ENCODE measurements at regions not wholly inside any gene's neighbourhood (a gene's known extent, or its start where the extent isn't known, plus 50 kb on each side); places are given as distances from the start of the nearest gene placed in this dataset.

DNA sequence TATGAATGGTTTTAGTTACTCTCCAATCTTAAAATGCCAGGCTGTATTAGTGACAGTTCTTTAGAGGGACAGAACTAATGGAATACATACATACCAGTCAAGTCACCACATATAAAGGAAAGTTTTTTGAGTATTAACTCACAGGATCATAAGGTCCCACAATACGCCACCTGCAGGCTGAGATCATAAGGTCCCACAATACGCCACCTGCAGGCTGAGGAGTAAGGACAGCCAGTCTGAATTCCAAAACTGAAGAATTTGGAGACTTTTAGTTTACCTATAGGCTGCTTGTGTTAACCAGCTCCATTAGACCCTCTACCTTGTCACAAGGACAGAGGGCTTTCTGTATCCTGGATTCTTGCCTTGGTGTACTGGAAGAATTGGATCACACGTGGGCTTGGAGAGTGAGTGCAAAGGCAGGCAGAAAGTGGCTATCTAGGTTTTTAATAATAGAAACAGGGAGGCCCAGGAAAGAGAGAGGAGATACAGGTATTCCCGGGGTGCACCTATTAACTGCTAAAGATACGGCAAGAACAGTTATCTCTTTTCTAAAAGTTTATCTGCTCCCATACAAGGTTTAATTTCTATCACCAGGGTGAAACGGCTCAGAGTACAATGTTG, 234.9 kb upstream of the CYRIA start:
- Histone ChIP-seq H3K4me3 (no peak overlapping the region), H3K9me3 (no peaks in the 10 kb centered on the region), H3K4me1 (no peaks in the 10 kb centered on the region), H3K36me3 (no peaks in the 10 kb centered on the region), H3K27me3 (no peaks in the 10 kb centered on the region), H3K27ac (no peak overlapping the region)
- TF ChIP-seq, protein P1, sequence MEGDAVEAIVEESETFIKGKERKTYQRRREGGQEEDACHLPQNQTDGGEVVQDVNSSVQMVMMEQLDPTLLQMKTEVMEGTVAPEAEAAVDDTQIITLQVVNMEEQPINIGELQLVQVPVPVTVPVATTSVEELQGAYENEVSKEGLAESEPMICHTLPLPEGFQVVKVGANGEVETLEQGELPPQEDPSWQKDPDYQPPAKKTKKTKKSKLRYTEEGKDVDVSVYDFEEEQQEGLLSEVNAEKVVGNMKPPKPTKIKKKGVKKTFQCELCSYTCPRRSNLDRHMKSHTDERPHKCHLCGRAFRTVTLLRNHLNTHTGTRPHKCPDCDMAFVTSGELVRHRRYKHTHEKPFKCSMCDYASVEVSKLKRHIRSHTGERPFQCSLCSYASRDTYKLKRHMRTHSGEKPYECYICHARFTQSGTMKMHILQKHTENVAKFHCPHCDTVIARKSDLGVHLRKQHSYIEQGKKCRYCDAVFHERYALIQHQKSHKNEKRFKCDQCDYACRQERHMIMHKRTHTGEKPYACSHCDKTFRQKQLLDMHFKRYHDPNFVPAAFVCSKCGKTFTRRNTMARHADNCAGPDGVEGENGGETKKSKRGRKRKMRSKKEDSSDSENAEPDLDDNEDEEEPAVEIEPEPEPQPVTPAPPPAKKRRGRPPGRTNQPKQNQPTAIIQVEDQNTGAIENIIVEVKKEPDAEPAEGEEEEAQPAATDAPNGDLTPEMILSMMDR (IDR thresholded peaks at IDR 0.05), result peak in 1 of 2 donors; percentile 42
- no peak for TF ChIP-seq EP300 (IDR thresholded peaks at IDR 0.05)
- 61% methylated on average over 6 of the region's 6 CpGs for WGBS
- no peak for DNase-seq (ENCODE audit: low spot score in 2 of 2)

DNA sequence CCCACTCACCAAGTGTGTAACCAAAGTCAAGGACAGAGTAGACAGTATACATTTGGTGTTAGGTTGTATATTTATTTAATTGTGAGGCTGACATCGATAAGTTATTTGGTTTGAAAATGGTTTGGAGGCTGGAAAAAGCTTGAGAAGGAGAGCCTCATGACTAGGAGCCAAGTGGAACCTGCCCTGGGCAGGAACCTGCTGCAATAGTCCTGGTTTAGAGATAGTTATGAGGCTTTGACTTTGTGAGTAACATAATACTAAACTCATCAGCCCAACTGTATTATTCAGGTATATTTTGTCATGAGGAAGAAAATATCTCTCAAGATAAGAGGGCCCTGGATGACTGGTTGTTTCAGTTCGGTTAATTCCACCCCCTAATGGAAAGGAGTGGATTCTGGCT, 234.3 kb upstream of the CYRIA start:
- Histone ChIP-seq H3K36me3 (no peaks in the 10 kb centered on the region), H3K27ac (no peak overlapping the region), H3K9me3 (no peaks in the 10 kb centered on the region), H3K27me3 (no peaks in the 10 kb centered on the region), H3K4me1 (no peaks in the 10 kb centered on the region), H3K4me3 (no peak overlapping the region)
- 91% methylated on average over 2 of the region's 2 CpGs for WGBS
- TF ChIP-seq EP300 (IDR thresholded peaks at IDR 0.05), result no peak
- TF ChIP-seq, protein P1 (IDR thresholded peaks at IDR 0.05), result no peak
- no peak for TF ChIP-seq POLR2A (IDR thresholded peaks at IDR 0.05)
- no peak for DNase-seq (ENCODE audit: low spot score in 2 of 2)

DNA sequence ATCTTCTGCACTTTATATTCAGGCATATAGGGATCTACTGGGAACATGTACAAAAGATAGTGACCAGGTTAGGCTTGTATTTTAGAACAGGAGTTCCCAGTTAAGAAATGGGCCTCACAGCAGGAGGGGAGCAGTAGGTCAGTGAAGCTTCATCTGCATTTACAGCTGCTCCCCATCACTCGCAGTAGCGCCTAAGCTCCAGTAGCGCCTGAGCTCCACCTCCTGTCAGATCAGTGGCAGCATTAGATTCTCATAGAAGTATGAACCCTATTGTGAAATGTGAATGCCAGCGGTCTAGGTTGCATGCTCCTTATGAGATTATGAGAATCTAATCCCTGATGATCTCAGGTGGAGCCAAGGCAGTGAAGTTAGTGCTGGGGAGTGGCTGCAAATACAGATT, 224.4 kb upstream of the CYRIA start:
- Histone ChIP-seq H3K36me3 (no peaks in the 10 kb centered on the region), H3K9me3 (no peaks in the 10 kb centered on the region), H3K4me3 (no peak overlapping the region), H3K27ac (no peak overlapping the region), H3K4me1 (no peaks in the 10 kb centered on the region), H3K27me3 (no peaks in the 10 kb centered on the region)
- DNase-seq (ENCODE audit: low spot score in 2 of 2), result no peak
- 53% methylated on average over 4 of the region's 4 CpGs for WGBS
- no peak for TF ChIP-seq EP300 (IDR thresholded peaks at IDR 0.05)
- no peak for TF ChIP-seq POLR2AphosphoS5 (IDR thresholded peaks at IDR 0.05)
- TF ChIP-seq POLR2A (IDR thresholded peaks at IDR 0.05), result no peak
- TF ChIP-seq, protein P1 (IDR thresholded peaks at IDR 0.05), result no peak

DNA sequence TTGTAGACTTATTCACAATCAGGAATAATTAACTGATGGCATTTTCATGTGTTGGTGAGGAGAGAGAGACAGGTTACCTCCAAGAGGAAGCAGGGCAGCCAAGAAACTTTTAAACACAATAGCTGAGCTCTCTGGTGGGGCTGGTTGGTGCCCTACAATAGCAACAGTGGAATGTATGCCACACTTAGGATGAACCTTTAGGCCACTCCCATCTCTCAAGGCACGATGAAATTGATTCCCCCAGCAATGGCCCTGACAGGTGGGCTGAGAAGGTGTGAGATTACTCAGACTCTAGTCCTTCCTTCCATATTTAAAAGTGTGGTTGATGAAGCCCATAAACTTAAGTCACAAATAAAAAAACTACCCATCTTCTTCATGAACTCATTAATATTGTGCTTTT, 219.4 kb upstream of the CYRIA start:
- Histone ChIP-seq H3K27me3 (no peaks in the 10 kb centered on the region), H3K36me3 (no peaks in the 10 kb centered on the region), H3K27ac (no peak overlapping the region), H3K9me3 (no peaks in the 10 kb centered on the region), H3K4me3 (no peak overlapping the region), H3K4me1 (no peaks in the 10 kb centered on the region)
- DNase-seq (ENCODE audit: low spot score in 2 of 2), result no peak
- TF ChIP-seq, protein P1 (IDR thresholded peaks at IDR 0.05), result no peak
- TF ChIP-seq POLR2AphosphoS5 (IDR thresholded peaks at IDR 0.05) (no peak), POLR2A (IDR thresholded peaks at IDR 0.05) (no peak), EP300 (IDR thresholded peaks at IDR 0.05) (no peak)
- WGBS, result 47% methylated on average over 1 of the region's 1 CpG

DNA sequence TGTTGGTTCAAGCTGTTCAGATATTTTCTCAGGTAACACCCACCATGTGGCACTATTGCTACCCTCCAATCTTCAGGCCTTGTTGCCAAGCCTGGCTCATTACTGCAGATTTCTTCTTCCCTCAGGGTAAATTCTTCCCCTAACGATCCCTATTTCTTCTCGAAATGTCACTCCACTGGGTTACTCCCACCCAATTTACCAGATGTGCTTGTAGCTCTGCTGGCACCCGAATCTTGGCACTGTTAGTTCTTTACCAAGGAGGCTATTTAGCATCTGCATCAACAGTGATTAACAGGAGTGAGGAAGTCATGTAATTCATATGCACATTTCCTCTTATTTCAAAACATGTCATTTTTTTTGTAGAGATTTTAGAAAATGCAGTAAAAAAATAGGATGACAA, 217.1 kb upstream of the CYRIA start:
- no peak overlapping the region for H3K4me3 ChIP-seq
- no peaks in the 10 kb centered on the region for H3K9me3 ChIP-seq
- 9% methylated on average over 3 of the region's 3 CpGs for WGBS
- DNase-seq (ENCODE audit: low spot score in 2 of 2), result no peak
- H3K36me3 ChIP-seq, result no peaks in the 10 kb centered on the region
- TF ChIP-seq POLR2AphosphoS5 (IDR thresholded peaks at IDR 0.05) (no peak), EP300 (IDR thresholded peaks at IDR 0.05) (no peak), POLR2A (IDR thresholded peaks at IDR 0.05) (no peak)
- TF ChIP-seq, protein P1 (IDR thresholded peaks at IDR 0.05), result no peak
- no peak overlapping the region for H3K27ac ChIP-seq
- H3K4me1 ChIP-seq, result no peaks in the 10 kb centered on the region
- H3K27me3 ChIP-seq, result no peaks in the 10 kb centered on the region

Data from suprapubic skin (tissue), 4 donors.